DMS114 treated with DMSO at 0.1 percent for 48 hours (cell line): ENCODE measurements at regions not wholly inside any gene's neighbourhood (a gene's known extent, or its start where the extent isn't known, plus 50 kb on each side); places are given as distances from the start of the nearest gene placed in this dataset.

Experiments used
- DNase-seq: peaks from one replicate; lab custom pipeline; 2025; ENCODE audit not compliant: unreplicated experiment; lab: John Stamatoyannopoulos, UW

DNA sequence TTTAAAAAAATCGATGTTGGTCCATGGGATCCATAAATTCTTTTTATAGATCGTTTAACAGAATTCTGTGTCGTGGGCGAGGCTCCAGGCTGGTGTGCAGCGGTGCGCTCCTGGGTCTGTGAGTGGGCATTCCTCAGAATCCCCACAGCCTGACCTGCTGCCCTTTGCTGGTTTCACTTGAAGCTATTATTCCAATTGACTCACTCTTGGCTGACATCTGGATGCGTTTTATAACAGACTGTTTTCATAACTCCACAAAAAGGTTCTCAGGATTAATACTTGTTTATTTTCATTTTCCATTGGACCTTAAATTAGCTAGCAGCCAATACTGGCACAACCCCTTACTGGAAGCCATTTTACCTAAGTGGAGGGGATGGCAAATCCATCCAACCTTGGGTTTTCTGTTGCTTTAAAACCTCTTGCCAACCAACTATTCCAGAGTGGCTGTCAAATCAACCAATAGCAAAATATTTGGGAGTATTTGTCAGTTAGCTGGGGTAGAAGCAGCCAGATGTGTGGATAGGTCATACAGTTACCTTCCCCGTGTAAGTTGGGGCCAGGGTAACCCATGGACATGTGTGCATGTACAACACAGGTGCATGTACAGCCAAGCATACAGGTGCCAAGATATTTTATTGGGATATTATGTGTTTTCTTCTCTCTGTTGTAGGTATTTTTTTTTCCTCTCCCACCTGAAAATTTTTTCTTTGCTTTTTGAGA, 160.7 kb upstream of the ZNF32 start:
- DNase-seq = no peak

DNA sequence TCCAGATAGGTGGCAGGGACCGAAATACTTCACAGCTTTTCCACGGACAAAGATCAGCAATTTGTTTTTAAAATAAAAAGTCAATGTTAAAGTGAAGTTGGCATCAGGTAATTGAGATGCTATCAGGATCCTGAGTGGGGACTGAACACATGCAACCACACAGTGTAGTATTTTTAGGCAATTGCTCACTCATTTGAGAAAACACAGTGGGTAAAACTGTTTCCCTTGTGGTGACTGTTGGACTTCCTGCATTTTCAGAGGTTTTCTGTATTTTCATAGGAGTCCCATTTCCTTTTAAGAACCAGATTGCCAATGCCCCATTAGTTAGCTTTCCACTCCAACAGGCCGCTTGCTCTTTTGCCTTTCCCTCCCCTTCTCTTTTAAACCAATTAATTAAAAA, 159.5 kb upstream of the ZNF32 start:
- DNase-seq = no peak

GRCh38 chr10:43806831-43807640, 158.4 kb upstream of the ZNF32 start:
- no peak for DNase-seq

DNA sequence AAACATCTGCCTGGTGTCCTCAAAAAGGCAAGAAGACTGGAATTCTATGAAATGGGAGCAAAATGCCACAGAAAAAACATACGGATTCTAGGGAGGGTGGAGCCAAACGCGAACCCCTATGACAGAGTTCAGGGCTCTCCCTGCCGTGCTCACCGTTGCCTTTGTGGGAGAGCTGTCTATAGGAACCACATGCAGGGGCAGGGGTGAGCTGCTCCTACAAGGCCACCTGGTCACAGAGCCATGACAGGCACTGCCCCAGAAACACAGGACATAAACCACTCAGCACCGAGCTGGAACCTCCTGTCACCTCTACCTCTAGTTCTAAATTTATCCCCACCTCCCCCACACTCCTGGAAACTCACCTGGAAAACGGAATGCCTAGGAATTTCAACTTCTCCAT, 155.1 kb upstream of the ZNF32 start:
- no peak for DNase-seq

DNA sequence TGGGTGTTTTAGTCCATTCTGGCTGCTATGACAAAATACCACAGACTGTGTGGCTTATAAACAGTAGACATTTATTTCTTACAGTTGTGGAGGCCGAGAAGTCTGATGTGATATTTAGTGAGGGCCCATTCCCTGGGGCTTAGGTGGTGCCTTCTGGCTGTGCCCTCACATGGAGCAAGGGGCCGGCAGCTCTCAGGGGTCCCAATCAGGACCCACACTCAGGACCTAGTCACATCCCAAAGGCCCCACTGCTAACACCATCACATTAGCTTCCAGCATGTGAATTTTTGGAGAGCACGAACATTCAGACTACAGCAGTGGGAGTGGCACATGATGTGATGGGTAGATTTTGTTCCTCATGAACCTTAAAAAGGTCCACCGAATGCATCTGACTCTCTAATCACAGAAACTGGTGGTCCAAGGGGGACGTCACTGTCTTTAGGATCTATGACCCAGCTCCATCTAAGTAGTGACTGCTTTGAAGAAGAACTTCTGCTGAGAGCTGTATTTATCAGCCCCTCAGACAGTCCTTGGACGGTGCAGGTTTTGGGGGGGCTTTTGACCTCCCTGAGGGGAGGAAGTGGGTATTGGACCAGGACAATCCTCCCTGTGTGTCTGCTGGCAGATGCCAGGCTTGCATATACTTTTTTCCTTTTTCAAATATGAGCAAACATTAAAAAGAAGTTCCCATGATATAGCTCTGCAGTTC, 154.5 kb upstream of the ZNF32 start:
- no peak for DNase-seq

- DNase-seq = no peak
These were observed 152.9 kb upstream of the ZNF32 start for GRCh38 chr10:43801626-43802025.

DNA sequence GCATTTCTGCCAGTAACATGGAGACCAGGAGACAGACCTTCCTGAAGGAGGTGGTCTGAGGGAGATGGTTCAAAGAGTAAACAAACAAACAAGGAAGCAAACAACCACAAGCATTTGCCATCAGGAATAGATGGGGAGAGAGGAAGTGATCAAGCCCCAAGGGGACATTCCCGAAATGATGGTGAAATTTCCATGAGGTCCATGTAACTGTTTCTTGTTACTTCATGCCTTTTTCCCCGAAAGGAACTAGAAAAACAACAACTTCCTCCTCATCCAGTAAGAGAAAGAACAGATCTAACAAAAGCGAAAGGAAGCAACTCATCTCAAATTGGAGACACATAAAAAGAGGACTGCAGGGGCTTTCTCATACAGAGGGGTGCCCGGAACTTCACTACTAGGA, 152.5 kb upstream of the ZNF32 start:
- no peak for DNase-seq

DNA sequence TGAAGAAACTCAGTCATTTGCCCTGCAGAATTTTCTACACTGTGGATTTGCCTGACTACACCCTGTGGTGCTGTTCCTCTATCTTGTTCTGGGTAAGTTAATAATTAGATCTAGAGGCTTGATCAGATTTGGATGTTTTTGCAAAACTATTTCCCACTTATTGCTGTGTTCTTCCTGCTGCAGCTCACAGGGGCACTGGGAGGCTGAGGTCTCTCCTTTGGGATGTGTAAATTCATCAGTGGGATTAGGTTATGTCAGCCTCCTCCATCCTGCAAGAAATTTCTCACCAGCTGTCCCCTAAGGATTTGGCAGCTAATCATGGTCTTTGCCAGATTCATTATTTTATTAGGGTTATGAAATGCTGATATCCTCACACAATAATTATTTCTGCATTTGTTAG, 148.1 kb upstream of the ZNF32 start:
- DNase-seq = no peak

GRCh38 chr10:43795639-43796038, 147.0 kb upstream of the ZNF32 start:
- DNase-seq = no peak

- DNase-seq = no peak
These were observed 146.4 kb upstream of the ZNF32 start for GRCh38 chr10:43795093-43795492.

GRCh38 chr10:43794181-43794815, 145.6 kb upstream of the ZNF32 start:
- no peak for DNase-seq

GRCh38 chr10:43793704-43794103, 145.0 kb upstream of the ZNF32 start:
- DNase-seq = no peak

- DNase-seq = no peak
These were observed 141.5 kb upstream of the ZNF32 start for GRCh38 chr10:43790147-43790546.

DNA sequence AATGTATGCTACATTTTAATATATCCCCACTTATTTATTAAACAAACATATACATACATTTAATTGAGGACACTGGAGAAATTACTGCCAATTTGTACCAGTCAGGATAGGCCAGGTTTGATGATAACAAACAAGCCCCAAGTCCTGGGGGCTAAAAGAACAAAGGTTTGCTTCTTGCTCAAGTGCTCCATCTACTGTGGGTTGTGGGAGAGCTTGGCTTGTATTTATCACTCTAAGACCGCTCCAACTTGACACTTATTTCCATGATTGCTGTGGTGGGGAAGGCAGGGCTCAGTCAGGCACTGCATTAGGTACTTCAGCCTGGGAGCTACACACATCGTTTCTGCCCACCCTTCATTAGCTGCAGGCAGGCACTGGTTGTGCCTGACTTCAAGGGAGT, 136.6 kb upstream of the ZNF32 start:
- no peak for DNase-seq

DNA sequence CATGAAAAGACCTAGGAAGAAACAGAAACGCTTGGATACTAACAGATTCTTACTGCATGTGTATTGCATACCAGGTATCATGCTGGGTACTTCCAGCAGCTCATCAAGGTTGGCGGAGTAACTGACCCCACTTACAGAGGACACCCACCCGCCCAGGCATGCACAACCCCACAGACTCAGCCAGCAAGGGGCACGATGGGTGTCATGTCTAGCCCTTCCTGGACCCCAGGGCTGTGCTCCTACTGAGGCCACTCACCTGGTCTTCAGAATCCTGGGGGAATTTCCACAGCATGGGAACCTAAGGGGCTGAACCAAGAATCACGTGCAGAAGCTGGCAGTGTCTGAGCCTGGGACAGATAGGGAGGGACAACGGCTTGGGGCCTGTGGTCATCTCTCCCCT, 134.1 kb upstream of the ZNF32 start:
- no peak for DNase-seq

DNA sequence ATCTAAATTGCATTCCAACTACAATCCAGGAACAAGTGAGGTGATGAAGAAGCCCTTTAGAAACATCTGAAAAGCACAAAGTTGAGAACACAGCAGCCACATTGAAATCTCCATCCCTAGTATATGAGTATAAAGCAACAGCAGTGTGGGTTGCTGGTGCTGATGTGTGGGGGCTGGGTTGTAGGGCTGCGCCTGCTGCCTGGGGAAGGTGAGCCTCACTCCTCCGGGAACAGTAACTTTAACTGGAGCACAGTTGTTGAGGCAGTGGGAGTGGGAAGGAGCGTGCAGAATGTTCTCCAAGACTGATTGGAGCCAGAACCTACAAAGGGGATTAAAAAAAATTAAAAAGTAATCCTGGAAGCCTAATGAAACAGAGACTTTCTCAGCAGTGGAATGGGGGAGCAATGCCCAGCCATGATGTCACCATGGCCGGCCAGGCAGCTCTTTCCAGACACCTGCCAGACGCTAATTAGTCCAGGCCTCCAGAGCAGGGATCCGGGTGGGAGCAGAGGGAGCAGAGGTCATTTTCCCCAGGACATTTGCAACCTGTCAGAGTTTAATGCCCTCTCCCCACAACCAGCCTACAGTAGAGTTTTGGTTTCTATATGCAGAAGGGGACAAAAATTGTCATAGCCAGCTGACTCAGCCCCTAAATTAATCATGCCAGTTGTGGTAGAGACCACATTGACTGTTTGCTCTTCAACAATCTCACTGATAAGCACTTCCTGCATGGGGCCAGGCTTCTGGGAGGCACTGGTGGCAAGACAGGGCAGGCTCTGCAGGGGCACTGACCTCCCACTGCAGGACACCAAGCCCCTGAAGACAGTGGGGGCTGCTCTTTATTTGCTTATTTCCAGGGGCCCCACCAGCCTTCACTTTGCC, 133.0 kb upstream of the ZNF32 start:
- no peak for DNase-seq

GRCh38 chr10:43778571-43778970, 129.9 kb upstream of the ZNF32 start:
- DNase-seq = no peak

DNA sequence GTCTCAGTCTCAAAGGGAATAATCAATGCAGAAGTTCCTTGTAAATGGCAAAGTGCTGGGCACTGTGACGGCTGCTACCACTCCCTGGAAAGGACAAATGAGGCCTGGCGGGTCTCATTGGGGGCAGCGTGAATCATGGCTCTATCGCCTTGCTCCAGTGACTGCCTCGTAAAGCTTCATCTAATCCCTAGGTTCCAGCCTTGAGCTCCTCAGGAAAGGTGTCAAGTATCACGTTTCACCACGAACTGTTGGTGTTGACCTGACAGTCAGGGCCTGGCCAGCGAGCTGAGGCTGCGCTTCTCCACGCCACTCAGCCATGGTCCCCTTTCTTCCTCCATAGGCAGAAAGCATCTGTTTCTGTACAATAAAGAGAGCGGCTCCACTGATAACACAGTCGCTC, 126.7 kb upstream of the ZNF32 start:
- no peak for DNase-seq

- DNase-seq = no peak
These were observed 125.6 kb upstream of the ZNF32 start for GRCh38 chr10:43774234-43774769.

GRCh38 chr10:43773736-43774135, 125.1 kb upstream of the ZNF32 start:
- no peak for DNase-seq
